GM12892 (cell line): ENCODE measurements at regions not wholly inside any gene's neighbourhood (a gene's known extent, or its start where the extent isn't known, plus 50 kb on each side); places are given as distances from the start of the nearest gene placed in this dataset.

ENCODE experiments used
- POLR2A ChIP-seq: IDR thresholded peaks from 2 replicates; pipeline ENCODE4 v1.6.1; 2011; ENCODE audit warnings: low read depth, low read length, control low read depth
- POLR2AphosphoS5 ChIP-seq: IDR thresholded peaks from 2 replicates; pipeline ENCODE4 v1.6.1; 2011; ENCODE audit warnings: low read depth, low read length, control low read depth

GRCh38 chr6:112475083-112475482, 128.0 kb downstream of the RFPL4B start:
- TF ChIP-seq POLR2A (no peak), POLR2AphosphoS5 (no peak)
